GM12878 (cell line): ENCODE measurements at regions not wholly inside any gene's neighbourhood (a gene's known extent, or its start where the extent isn't known, plus 50 kb on each side); places are given as distances from the start of the nearest gene placed in this dataset.

ENCODE experiments used
- BHLHE40 ChIP-seq, 2 experiments: fragments of 450-650 bp in 1 of 2; IDR thresholded peaks; 2 replicates each; pipeline ENCODE4 v1.6.1; 2011 to 2017; ENCODE audit warnings: low read depth in 2 of 2, borderline replicate concordance in 1 of 2, improper control_type of control experiment in 1 of 2, low read length in 1 of 2, mild to moderate bottlenecking in 1 of 2
- CTCF ChIP-seq, 3 experiments: IDR thresholded peaks in 2 of 3; conservative IDR thresholded peaks in 1 of 3; 2 replicates each; pipeline ENCODE4 v1.5.1; 2011; ENCODE audit warnings: low read depth in 3 of 3, low read length in 3 of 3, mild to moderate bottlenecking in 3 of 3, control low read depth in 2 of 3, moderate library complexity in 2 of 3, inconsistent platforms in 1 of 3, mixed read lengths in 1 of 3; ENCODE audit not compliant: control insufficient read depth in 2 of 3, insufficient read depth in 1 of 3; ENCODE audit errors: extremely low read depth in 1 of 3
- SIX5 ChIP-seq: IDR thresholded peaks from 2 replicates; pipeline ENCODE4 v1.6.1; 2011; ENCODE audit warnings: mild to moderate bottlenecking, low read depth, low read length, moderate library complexity; ENCODE audit not compliant: severe bottlenecking
- SPI1 ChIP-seq: IDR thresholded peaks from 2 replicates; pipeline ENCODE4 v1.6.1; 2011; ENCODE audit warnings: low read depth, mild to moderate bottlenecking, low read length, moderate library complexity, borderline replicate concordance; ENCODE audit not compliant: insufficient read depth
- TCF7 ChIP-seq: IDR thresholded peaks from 2 replicates; pipeline ENCODE4 v1.6.1; 2014; ENCODE audit warnings: antibody characterized with exemption, borderline replicate concordance
- USF1 ChIP-seq: IDR thresholded peaks from 2 replicates; pipeline ENCODE4 v1.6.1; 2011; ENCODE audit warnings: borderline replicate concordance, low read depth, mild to moderate bottlenecking, moderate library complexity, mixed read lengths, low read length; ENCODE audit not compliant: insufficient read depth; ENCODE audit errors: extremely low read length

GRCh38 chr4:112982680-112983079 is 66.8 kb upstream of the ANK2 start:
- TF ChIP-seq BHLHE40 (IDR thresholded peaks at IDR 0.05; ENCODE audit: borderline replicate concordance in 1 of 2, low read depth in 2 of 2, low read length in 1 of 2) (no peak), TCF7 (no peak), SPI1 (no peak), USF1 (no peak), SIX5 (no peak), CTCF (IDR thresholded peaks at IDR 0.05 in 2 of 3, conservative IDR thresholded peaks at IDR 0.05 in 1 of 3; ENCODE audit: control insufficient read depth in 2 of 3, extremely low read depth in 1 of 3, insufficient read depth in 1 of 3, low read depth in 3 of 3, low read length in 3 of 3) (no peak)
